ELR (cell line): ENCODE measurements at regions not wholly inside any gene's neighbourhood (a gene's known extent, or its start where the extent isn't known, plus 50 kb on each side); places are given as distances from the start of the nearest gene placed in this dataset.

Experiments
- DNase-seq: peaks from one replicate; pipeline ENCODE4 v3.0.0-alpha.2; 2015; ENCODE audit warnings: low read depth

- no peak for DNase-seq
Observed at GRCh38 chr9:118946669-118947068, 422.6 kb downstream of the BRINP1 start.

DNA sequence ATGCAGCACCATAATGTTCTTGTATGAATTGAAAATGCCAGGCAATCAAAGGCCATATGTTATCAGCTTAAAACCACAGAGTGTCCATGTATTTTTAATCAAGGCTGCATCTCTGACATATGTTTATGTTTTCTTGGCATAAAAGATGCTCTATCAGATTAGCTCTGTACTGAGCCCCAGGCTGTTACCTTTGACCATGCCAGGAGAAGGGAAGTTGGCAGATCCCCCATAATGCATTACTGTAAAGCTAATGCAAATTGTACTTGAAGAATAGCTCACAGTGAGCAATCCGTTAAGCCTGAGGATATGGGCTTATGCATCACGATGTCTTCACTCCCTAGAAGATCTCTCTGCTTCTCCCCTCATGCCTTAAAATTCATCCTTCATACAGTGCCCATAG, 414.4 kb downstream of the BRINP1 start:
- DNase-seq: no peak

GRCh38 chr9:118957585-118957984, 411.6 kb downstream of the BRINP1 start:
- DNase-seq: no peak

DNA sequence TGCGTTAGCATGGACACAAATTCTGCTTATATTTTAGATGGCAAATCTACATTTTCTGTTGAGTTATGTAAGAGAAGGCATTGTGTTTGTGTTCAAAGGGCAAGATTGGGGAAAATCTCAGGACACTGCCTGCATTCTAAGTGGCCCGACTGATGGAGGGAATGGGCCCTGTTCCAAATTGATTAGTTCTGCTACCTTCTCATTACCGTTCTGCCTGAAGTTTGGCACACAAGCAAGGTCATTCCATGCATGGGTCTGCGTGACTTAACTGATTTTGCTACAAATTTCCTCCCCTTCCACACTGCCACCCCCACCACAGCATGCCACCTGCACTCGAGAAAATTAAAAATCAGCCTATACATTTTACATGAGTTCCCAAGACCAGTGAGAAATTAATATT, 409.9 kb downstream of the BRINP1 start:
- no peak for DNase-seq

GRCh38 chr9:118961857-118962256, 407.4 kb downstream of the BRINP1 start:
- DNase-seq: peak; percentile 64

DNA sequence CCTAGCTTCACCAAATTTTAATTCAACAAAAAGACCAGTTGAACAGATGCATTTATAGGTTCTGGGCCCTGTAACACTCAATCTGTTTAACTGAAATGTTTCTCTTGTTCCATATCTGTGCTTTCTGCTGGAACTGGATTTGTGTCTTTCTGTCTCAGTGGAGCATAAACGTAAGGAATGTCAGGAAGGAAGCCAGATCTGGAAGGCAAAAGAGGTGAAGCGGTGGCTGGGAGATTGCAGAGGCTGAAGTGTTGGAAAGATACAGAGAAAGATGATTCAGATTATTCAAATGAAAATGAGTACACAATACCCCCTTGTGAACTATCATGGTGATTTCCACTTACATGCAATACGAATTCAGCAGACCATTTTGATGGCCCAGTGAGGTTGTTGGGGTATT, 406.8 kb downstream of the BRINP1 start:
- peak; percentile 3 for DNase-seq

- DNase-seq: no peak
Observed at GRCh38 chr9:118963674-118964073, 405.6 kb downstream of the BRINP1 start.

GRCh38 chr9:118967901-118968300, 401.3 kb downstream of the BRINP1 start:
- no peak for DNase-seq

GRCh38 chr9:118975736-118976135, 393.5 kb downstream of the BRINP1 start:
- no peak for DNase-seq

GRCh38 chr9:118976160-118976559, 393.1 kb downstream of the BRINP1 start:
- no peak for DNase-seq

DNA sequence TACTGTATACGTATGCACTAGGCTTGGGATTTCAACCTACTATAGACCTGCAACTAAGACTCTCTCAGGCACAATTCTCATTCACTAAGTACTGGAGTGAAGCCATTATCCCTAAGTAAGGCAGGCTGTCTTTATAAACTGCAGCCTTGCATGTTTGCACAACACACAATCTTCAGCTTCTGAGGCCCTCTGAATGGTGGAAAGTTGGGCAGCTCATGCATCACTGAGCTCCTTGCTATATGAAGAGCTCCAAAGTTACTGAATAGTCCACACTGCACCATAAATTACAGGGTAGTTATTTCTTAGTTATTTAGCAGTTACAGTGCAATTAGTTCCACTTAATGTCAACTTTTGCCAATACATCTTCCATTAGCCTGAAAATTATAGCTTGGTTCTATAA, 384.6 kb downstream of the BRINP1 start:
- no peak for DNase-seq

DNA sequence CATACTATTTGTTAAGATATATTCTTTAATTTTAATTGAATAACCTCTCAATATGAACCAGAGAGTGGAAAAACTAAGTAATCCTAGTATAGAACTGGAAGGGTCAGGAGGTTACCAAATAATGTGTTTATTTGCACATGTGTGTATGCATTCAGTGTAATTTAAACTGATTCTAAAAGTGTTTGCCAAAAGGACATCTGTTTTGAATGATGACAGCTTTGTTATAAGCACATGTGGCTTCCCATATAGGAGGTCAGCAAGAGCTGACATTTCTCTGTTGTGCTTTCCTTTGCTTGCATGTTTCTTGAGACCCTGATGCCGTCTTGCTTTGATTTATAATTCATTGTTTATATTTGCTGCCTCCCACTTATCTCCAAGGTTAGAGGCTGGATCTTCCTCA, 383.4 kb downstream of the BRINP1 start:
- no peak for DNase-seq

- no peak for DNase-seq
Observed at GRCh38 chr9:118987167-118987566, 382.1 kb downstream of the BRINP1 start.

DNA sequence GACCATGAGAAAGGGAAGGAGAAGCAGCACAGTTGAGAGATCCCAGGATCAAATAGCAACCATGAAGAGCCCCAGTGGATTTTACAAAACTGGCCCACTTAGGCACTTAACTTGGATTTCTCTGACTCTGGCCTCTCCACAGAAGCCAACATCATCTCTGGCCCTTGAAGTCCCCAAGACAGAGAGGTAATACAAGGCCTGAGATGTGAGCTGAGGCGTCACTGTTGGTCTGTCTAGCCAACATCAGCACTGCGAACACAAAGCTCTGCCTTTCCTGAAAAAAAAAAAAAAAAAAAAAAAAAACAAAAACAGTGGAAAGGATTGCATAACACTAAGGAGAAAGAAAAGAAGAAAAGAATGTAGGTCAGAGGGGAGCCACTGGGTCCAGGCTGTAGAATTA, 378.3 kb downstream of the BRINP1 start:
- DNase-seq: no peak

GRCh38 chr9:118991366-118992285, 377.6 kb downstream of the BRINP1 start:
- no peak for DNase-seq

- no peak for DNase-seq
Observed at GRCh38 chr9:118992813-118993794, 376.1 kb downstream of the BRINP1 start.

DNA sequence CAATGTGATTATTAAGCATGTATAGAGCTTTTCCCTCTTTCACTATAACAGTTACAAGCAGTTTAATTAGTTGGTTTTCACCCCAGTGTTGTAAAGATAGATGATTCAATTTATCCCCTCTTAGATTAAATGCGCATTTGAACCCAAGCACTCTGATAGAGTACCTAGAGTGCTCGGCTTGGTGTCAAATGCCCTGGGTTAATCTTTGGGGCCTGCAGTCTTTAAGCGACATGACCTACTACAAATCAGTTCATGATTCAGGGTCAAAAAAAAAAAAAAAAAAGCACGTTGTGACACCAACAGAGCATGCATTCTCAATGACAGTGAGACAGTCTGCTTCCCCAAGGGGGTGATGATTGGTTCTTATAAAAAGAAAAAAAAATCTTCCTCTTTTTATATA, 375.3 kb downstream of the BRINP1 start:
- DNase-seq: no peak

GRCh38 chr9:119002491-119002890, 366.7 kb downstream of the BRINP1 start:
- no peak for DNase-seq

DNA sequence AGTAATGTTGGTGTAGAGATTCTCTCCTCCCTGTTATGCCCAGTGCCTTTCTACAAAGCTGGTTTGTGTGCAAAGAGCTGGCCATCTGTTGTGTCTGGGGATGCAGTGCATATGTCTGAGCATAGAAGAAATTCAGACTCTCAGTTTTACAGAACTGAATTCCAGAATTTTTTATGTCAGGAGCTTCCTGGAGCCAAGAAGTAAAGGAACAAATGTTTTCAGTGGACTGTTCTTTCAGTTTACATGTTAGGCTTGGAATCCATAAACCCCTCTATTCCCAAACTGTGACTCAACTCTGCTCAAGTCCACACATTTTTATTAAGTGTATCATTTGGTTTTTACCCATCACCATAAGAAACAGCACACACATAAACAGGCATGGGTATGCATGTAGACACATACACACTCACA, 366.0 kb downstream of the BRINP1 start:
- DNase-seq: peak; percentile 60

- DNase-seq: peak; percentile 52
Observed at GRCh38 chr9:119003882-119004617, 365.2 kb downstream of the BRINP1 start.

DNA sequence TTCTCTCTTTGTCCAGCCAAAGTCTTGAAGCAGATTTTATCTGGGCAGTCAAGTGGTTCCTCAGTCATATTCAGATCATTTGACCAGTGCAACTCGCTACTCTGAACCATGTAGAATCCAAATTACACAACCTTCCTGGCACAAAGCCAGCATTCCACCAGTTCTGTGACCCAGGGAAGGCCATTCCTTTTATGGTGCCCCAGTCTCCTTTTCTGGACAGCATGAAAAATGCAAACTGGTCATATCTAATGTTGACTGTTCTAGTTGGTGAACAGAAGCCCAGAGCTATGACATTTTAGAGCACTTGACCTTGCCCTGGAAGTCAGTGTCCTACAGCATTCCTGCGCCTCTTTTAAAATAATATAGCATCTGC, 364.6 kb downstream of the BRINP1 start:
- DNase-seq: peak; percentile 67

DNA sequence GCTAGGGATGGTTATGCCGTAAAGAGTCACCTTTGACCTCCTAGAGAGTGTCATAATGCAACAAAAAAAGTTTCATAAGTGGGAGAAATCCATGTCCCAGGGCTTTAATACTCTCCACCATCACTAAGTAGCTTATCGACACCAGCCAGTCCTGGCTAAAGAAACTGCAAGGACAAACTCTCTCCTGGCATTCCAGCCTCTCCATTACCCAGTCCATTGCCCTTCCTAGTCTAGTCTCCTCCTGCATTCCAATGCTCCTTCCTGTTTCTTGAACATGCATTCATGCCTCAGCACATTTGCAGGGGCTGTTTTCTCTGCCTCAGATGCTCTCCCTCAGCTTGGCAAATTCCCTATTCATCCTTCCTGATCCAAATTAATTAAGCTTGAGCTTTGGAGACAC, 364.1 kb downstream of the BRINP1 start:
- DNase-seq: peak; percentile 20
